ENCODE measurements at regions not wholly inside any gene's neighbourhood (a gene's known extent, or its start where the extent isn't known, plus 50 kb on each side); places are given as distances from the start of the nearest gene placed in this dataset.

DNA sequence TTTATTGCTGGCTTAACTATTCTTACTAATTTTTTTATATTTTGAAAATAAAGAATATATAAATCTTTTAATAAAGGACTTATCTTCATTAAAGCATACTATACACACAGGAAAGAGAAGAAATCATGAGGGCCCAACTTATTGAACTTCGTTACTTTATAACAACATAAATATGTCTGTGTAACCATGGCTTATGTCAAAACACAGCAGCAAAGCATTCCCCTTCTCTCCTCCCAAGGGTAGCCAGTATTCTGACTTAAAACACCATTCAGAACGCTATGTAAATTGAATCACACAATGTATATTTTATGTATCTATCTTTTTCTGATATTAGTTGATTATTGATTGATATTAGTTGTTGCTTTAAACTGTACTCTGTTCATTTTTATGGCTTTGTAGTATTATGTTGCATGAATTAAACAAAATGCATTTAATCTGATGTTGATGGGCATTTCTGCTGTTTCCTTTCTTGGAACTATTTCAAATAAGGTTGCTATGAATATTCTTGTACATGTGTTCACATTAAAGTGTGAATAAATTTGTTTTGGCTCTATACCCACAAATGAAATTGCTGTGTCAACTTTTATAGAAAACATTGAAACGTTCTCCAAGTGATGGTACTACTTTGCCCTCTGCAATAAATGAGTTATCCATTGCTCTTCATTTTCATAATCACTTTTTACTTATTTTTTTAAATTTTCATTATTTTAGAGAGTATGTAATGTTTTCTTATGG lies 188.7 kb downstream of the RND3 start:
- Histone ChIP-seq H2AFZ (ENCODE audit: low read depth, low read length) (no peak overlapping the region), H4K20me1 (replicated peaks; ENCODE audit: control insufficient read depth, insufficient read depth, low read length) (no peaks in the 10 kb centered on the region), H3K79me2 (ENCODE audit: control insufficient read depth, insufficient read depth, low read length) (no peaks in the 10 kb centered on the region), H3K9ac (ENCODE audit: insufficient read depth in 1 of 2, low read depth in 2 of 2, low read length in 2 of 2) (no peak overlapping the region), H3K4me3 (no peak overlapping the region), H3K9me3 (replicated peaks; ENCODE audit: control insufficient read depth, insufficient read depth, low read depth, low read length) (0 out of 2 replicates have a peak, but pooled peaks cover 2% of the 10 kb centered on the region), H3K9me1 (ENCODE audit: control insufficient read depth, insufficient read depth, low read length) (no peaks in the 10 kb centered on the region), H3K27ac (ENCODE audit: extremely low read depth, low read depth, low read length) (no peak overlapping the region), H3K4me2 (ENCODE audit: insufficient read depth, low read length) (no peak overlapping the region), H3K27me3 (ENCODE audit: control insufficient read depth in 2 of 2, insufficient read depth in 2 of 2, low read length in 2 of 2) (no peaks in the 10 kb centered on the region), H3K36me3 (ENCODE audit: control insufficient read depth, insufficient read depth, low read length) (no peaks in the 10 kb centered on the region), H3K4me1 (replicated peaks in 1 of 2; ENCODE audit: control insufficient read depth in 2 of 2, insufficient read depth in 2 of 2, low read length in 2 of 2) (no peaks in the 10 kb centered on the region)
- FAIRE-seq: no peak
- in situ Hi-C loops (cut with MboI): no loop called here
- no peak for DNase-seq (ENCODE audit: extremely low read depth in 1 of 4, low spot score in 3 of 4)
- TF ChIP-seq BRCA1 (IDR thresholded peaks at IDR 0.05): no peak
- no peak for TF ChIP-seq BRCA1 (CRISPR knock-in tag; IDR thresholded peaks at IDR 0.05)
- TF ChIP-seq C11orf30 (IDR thresholded peaks at IDR 0.05; ENCODE audit: low read depth): peak; percentile 14; the same call in 1 of the 2 replicates
- no peak for TF ChIP-seq FOXJ3 (CRISPR knock-in tag; IDR thresholded peaks at IDR 0.05)
- TF ChIP-seq, protein P1, sequence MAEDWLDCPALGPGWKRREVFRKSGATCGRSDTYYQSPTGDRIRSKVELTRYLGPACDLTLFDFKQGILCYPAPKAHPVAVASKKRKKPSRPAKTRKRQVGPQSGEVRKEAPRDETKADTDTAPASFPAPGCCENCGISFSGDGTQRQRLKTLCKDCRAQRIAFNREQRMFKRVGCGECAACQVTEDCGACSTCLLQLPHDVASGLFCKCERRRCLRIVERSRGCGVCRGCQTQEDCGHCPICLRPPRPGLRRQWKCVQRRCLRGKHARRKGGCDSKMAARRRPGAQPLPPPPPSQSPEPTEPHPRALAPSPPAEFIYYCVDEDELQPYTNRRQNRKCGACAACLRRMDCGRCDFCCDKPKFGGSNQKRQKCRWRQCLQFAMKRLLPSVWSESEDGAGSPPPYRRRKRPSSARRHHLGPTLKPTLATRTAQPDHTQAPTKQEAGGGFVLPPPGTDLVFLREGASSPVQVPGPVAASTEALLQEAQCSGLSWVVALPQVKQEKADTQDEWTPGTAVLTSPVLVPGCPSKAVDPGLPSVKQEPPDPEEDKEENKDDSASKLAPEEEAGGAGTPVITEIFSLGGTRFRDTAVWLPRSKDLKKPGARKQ (CRISPR knock-in tag; IDR thresholded peaks at IDR 0.05): no peak
- no peak for TF ChIP-seq CBX2 (IDR thresholded peaks at IDR 0.05; ENCODE audit: insufficient read depth, low read length, poor library complexity, severe bottlenecking)
- no peak for TF ChIP-seq RBM17 (IDR thresholded peaks at IDR 0.05; ENCODE audit: borderline replicate concordance, low read depth, low read length)
- no peak for TF ChIP-seq PML (IDR thresholded peaks at IDR 0.05; ENCODE audit: low read length)
- TF ChIP-seq ZNF316 (IDR thresholded peaks at IDR 0.05): peak; percentile 22; the same call in 1 of the 2 replicates
- TF ChIP-seq, protein P2, sequence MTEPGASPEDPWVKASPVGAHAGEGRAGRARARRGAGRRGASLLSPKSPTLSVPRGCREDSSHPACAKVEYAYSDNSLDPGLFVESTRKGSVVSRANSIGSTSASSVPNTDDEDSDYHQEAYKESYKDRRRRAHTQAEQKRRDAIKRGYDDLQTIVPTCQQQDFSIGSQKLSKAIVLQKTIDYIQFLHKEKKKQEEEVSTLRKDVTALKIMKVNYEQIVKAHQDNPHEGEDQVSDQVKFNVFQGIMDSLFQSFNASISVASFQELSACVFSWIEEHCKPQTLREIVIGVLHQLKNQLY (CRISPR knock-in tag; conservative IDR thresholded peaks at IDR 0.05): no peak
- TF ChIP-seq PCBP2 (IDR thresholded peaks at IDR 0.05; ENCODE audit: low read depth, low read length, poor library complexity, severe bottlenecking): no peak
- TF ChIP-seq, protein P3, sequence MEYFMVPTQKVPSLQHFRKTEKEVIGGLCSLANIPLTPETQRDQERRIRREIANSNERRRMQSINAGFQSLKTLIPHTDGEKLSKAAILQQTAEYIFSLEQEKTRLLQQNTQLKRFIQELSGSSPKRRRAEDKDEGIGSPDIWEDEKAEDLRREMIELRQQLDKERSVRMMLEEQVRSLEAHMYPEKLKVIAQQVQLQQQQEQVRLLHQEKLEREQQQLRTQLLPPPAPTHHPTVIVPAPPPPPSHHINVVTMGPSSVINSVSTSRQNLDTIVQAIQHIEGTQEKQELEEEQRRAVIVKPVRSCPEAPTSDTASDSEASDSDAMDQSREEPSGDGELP (CRISPR knock-in tag; IDR thresholded peaks at IDR 0.05; ENCODE audit: borderline replicate concordance): no peak
- no peak for TF ChIP-seq HDAC2 (IDR thresholded peaks at IDR 0.05)
- no peak for TF ChIP-seq TFAM (CRISPR knock-in tag; conservative IDR thresholded peaks at IDR 0.05)
- POLR2A ChIA-PET: no interaction called here
- CTCF ChIA-PET (ENCODE audit: low intra/inter-chr PET ratio): no interaction called here
- intact Hi-C loops (cut with micrococcal nuclease): no loop called here
- no peak for ATAC-seq
- BruUV-seq (replicated peaks): no TSS peak
- WGBS (ENCODE audit: insufficient coverage, low coverage, missing lambda C conversion rate): 0% methylated on average over 3 of the region's 3 CpGs

Data from K562 (cell line).